Neural cell (in vitro differentiated cells): ENCODE measurements at regions not wholly inside any gene's neighbourhood (a gene's known extent, or its start where the extent isn't known, plus 50 kb on each side); places are given as distances from the start of the nearest gene placed in this dataset.

Experiments used
- H2AFZ ChIP-seq: fragments of 200-600, 300-800 bp; sonication (generic), shearing (Covaris generic); 2 replicates; pipeline ENCODE4 v1.6.0; 2014; ENCODE audit warnings: low read depth, mild to moderate bottlenecking, antibody characterized with exemption, low read length, moderate library complexity
- H3F3A ChIP-seq: fragments of 200-600 bp; shearing (Covaris generic); 2 replicates; pipeline ENCODE4 v1.6.1; 2016; ENCODE audit warnings: mild to moderate bottlenecking, moderate library complexity, mixed read lengths, antibody characterized with exemption, low read length; ENCODE audit not compliant: insufficient read depth, poor library complexity, severe bottlenecking
- H3K27ac ChIP-seq: fragments of 200-600, 300-800 bp; sonication (generic), shearing (Covaris generic); 2 replicates; pipeline ENCODE4 v1.5.1; 2014; ENCODE audit warnings: mild to moderate bottlenecking, low read length, moderate library complexity
- H3K27me3 ChIP-seq: fragments of 300-800, 200-600 bp; sonication (generic), shearing (Covaris generic); 2 replicates; pipeline ENCODE4 v1.6.0; 2014; ENCODE audit warnings: mild to moderate bottlenecking, low read depth, low read length, moderate library complexity; ENCODE audit not compliant: insufficient read depth
- H3K36me3 ChIP-seq: fragments of 300-800, 200-600 bp; sonication (generic), shearing (Covaris generic); 2 replicates; pipeline ENCODE4 v1.5.1; 2014; ENCODE audit warnings: mild to moderate bottlenecking, antibody characterized with exemption, low read length, moderate library complexity; ENCODE audit not compliant: insufficient read depth
- H3K4me2 ChIP-seq: fragments of 300-800, 200-600 bp; sonication (generic), shearing (Covaris generic); 2 replicates; pipeline ENCODE4 v1.6.0; 2014; ENCODE audit warnings: mild to moderate bottlenecking, low read length
- H3K4me3 ChIP-seq: fragments of 300-800, 200-600 bp; sonication (generic), shearing (Covaris generic); 2 replicates; pipeline ENCODE4 v1.5.1; 2014; ENCODE audit warnings: mild to moderate bottlenecking, low read length, moderate library complexity
- H3K79me2 ChIP-seq: fragments of 200-600 bp; shearing (Covaris generic); replicated peaks from 2 replicates; pipeline ENCODE4 v1.6.0; 2014; ENCODE audit warnings: mild to moderate bottlenecking, low read length, moderate library complexity; ENCODE audit not compliant: insufficient read depth
- H3K9ac ChIP-seq: fragments of 300-800, 200-600 bp; sonication (generic), shearing (Covaris generic); 2 replicates; pipeline ENCODE4 v1.6.1; 2016; ENCODE audit warnings: mild to moderate bottlenecking, low read length, mixed read lengths
- H3K9me2 ChIP-seq: fragments of 200-600 bp; shearing (Covaris generic); 2 replicates; pipeline ENCODE4 v1.6.1; 2016; ENCODE audit warnings: mild to moderate bottlenecking, low read length, mixed read lengths; ENCODE audit not compliant: insufficient read depth
- H3K9me3 ChIP-seq: fragments of 200-600, 300-800 bp; sonication (generic), shearing (Covaris generic); 2 replicates; pipeline ENCODE4 v1.6.1; 2016; ENCODE audit warnings: mild to moderate bottlenecking, mixed run types, low read length, moderate library complexity, mixed read lengths
- H4K20me1 ChIP-seq: fragments of 200-600 bp; shearing (Covaris generic); 2 replicates; pipeline ENCODE4 v1.6.1; 2016; ENCODE audit warnings: mild to moderate bottlenecking, mixed run types; ENCODE audit not compliant: insufficient read depth
- EP300 ChIP-seq: fragments of 450-650 bp; conservative IDR thresholded peaks from 2 replicates; pipeline ENCODE4 v1.6.1; 2014; ENCODE audit warnings: antibody characterized with exemption, mild to moderate bottlenecking, moderate library complexity; ENCODE audit not compliant: poor library complexity, severe bottlenecking
- EZH2 ChIP-seq: fragments of 200-600, 300-800 bp; shearing (Covaris generic), sonication (generic); IDR thresholded peaks from 2 replicates; pipeline ENCODE4 v1.6.1; 2014; ENCODE audit warnings: antibody characterized with exemption, low read length, borderline replicate concordance, mild to moderate bottlenecking; ENCODE audit not compliant: insufficient read depth, poor library complexity, severe bottlenecking
- MXI1 ChIP-seq: fragments of 450-650 bp; conservative IDR thresholded peaks from 2 replicates; pipeline ENCODE4 v1.6.1; 2014; ENCODE audit warnings: antibody characterized with exemption, mild to moderate bottlenecking; ENCODE audit not compliant: poor library complexity, severe bottlenecking
- POLR2AphosphoS5 ChIP-seq: IDR thresholded peaks from 2 replicates; pipeline ENCODE4 v1.6.1; 2012
- RAD21 ChIP-seq: fragments of 450-650 bp; conservative IDR thresholded peaks from 2 replicates; pipeline ENCODE4 v1.6.1; 2014; ENCODE audit warnings: antibody characterized with exemption, mild to moderate bottlenecking, moderate library complexity
- SMC3 ChIP-seq: fragments of 450-650 bp; conservative IDR thresholded peaks from 2 replicates; pipeline ENCODE4 v1.6.1; 2014; ENCODE audit warnings: antibody characterized with exemption, mild to moderate bottlenecking, moderate library complexity; ENCODE audit not compliant: poor library complexity
- TAF1 ChIP-seq: IDR thresholded peaks from 2 replicates; pipeline ENCODE4 v1.6.1; 2012; ENCODE audit warnings: low read depth
- TF ChIP-seq, protein P1 (sequence below): fragments of 450-650 bp; IDR thresholded peaks from 2 replicates; pipeline ENCODE4 v1.5.1; 2014; ENCODE audit warnings: antibody characterized with exemption, mild to moderate bottlenecking, moderate library complexity; ENCODE audit not compliant: poor library complexity, severe bottlenecking
- TF ChIP-seq, protein P2 (sequence below): IDR thresholded peaks from 2 replicates; pipeline ENCODE4 v1.6.1; 2012; ENCODE audit warnings: borderline replicate concordance

DNA sequence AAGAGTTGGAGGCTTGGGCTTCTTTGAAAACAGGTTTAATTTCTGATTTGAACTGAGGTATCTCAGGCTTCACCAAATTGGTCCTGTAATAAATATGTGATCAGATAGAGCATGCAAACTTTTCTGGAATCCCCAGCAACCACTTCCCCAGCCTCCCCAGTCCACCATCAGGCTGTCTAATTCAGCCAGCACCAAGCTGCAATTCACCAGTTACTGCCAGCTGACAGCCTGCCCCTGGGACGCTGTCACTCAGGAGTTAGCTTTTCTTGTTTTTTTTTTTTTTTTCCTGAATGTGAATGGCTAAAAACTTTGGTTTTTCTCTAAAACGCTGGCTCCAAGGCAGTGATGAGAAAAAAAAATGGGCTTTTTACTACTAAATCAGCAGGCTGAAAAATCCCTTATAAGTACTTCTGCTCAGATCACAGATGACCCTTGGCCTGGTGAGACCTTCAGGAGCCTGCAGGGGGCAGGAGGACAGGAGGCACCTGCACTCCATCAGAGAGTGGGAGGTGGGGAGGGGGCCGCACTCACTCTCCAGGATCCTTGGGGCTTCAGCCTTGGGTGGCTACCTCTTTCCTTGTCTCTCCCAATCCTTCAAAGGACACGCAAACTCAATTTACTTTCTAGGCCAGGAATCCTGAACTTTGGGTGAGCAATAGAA, 349.4 kb downstream of the GATA3 start:
- H3K9me3 ChIP-seq: no peaks in the 10 kb centered on the region
- no peak overlapping the region for H2AFZ ChIP-seq
- H4K20me1 ChIP-seq: no peaks in the 10 kb centered on the region
- H3F3A ChIP-seq: no peaks in the 10 kb centered on the region
- no peak overlapping the region for H3K4me3 ChIP-seq
- no peaks in the 10 kb centered on the region for H3K36me3 ChIP-seq
- H3K27ac ChIP-seq: no peak overlapping the region
- H3K79me2 ChIP-seq: no peaks in the 10 kb centered on the region
- TF ChIP-seq EZH2: no peak
- no peak for TF ChIP-seq EP300
- TF ChIP-seq POLR2AphosphoS5: no peak
- TF ChIP-seq SMC3: no peak
- no peak for TF ChIP-seq MXI1
- no peak for TF ChIP-seq TAF1
- TF ChIP-seq, protein P1, sequence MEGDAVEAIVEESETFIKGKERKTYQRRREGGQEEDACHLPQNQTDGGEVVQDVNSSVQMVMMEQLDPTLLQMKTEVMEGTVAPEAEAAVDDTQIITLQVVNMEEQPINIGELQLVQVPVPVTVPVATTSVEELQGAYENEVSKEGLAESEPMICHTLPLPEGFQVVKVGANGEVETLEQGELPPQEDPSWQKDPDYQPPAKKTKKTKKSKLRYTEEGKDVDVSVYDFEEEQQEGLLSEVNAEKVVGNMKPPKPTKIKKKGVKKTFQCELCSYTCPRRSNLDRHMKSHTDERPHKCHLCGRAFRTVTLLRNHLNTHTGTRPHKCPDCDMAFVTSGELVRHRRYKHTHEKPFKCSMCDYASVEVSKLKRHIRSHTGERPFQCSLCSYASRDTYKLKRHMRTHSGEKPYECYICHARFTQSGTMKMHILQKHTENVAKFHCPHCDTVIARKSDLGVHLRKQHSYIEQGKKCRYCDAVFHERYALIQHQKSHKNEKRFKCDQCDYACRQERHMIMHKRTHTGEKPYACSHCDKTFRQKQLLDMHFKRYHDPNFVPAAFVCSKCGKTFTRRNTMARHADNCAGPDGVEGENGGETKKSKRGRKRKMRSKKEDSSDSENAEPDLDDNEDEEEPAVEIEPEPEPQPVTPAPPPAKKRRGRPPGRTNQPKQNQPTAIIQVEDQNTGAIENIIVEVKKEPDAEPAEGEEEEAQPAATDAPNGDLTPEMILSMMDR: no peak
- TF ChIP-seq, protein P2, sequence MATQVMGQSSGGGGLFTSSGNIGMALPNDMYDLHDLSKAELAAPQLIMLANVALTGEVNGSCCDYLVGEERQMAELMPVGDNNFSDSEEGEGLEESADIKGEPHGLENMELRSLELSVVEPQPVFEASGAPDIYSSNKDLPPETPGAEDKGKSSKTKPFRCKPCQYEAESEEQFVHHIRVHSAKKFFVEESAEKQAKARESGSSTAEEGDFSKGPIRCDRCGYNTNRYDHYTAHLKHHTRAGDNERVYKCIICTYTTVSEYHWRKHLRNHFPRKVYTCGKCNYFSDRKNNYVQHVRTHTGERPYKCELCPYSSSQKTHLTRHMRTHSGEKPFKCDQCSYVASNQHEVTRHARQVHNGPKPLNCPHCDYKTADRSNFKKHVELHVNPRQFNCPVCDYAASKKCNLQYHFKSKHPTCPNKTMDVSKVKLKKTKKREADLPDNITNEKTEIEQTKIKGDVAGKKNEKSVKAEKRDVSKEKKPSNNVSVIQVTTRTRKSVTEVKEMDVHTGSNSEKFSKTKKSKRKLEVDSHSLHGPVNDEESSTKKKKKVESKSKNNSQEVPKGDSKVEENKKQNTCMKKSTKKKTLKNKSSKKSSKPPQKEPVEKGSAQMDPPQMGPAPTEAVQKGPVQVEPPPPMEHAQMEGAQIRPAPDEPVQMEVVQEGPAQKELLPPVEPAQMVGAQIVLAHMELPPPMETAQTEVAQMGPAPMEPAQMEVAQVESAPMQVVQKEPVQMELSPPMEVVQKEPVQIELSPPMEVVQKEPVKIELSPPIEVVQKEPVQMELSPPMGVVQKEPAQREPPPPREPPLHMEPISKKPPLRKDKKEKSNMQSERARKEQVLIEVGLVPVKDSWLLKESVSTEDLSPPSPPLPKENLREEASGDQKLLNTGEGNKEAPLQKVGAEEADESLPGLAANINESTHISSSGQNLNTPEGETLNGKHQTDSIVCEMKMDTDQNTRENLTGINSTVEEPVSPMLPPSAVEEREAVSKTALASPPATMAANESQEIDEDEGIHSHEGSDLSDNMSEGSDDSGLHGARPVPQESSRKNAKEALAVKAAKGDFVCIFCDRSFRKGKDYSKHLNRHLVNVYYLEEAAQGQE: no peak
- TF ChIP-seq RAD21: no peak
- no peaks in the 10 kb centered on the region for H3K27me3 ChIP-seq
- H3K4me2 ChIP-seq: no peak overlapping the region
- no peak overlapping the region for H3K9ac ChIP-seq
- H3K9me2 ChIP-seq: no peaks in the 10 kb centered on the region

DNA sequence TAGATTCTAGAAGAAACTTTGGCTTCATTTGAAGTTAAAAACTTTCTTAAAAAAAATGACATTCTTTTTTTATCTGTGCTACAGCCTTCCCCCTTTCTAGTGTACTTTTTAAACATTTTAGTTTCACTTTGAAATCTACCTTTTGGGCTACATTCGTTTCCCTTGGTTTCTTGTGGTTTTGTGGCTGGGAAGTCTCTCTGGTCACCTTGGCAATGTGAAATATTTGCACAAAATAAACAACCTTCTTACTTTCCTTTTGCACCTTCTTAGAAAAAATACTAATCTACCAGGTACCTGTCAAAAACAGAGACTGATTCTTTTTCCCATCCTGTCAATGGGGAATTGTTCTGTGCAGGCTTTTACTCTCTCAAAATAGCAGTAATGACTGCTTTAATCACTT, 350.2 kb downstream of the GATA3 start:
- Histone ChIP-seq H3F3A (no peaks in the 10 kb centered on the region), H3K27me3 (no peaks in the 10 kb centered on the region), H3K4me3 (no peak overlapping the region), H3K9me2 (no peaks in the 10 kb centered on the region), H2AFZ (no peak overlapping the region), H3K4me2 (no peak overlapping the region), H3K79me2 (no peaks in the 10 kb centered on the region), H3K36me3 (no peaks in the 10 kb centered on the region), H3K9me3 (no peaks in the 10 kb centered on the region), H3K9ac (no peak overlapping the region), H3K27ac (no peak overlapping the region), H4K20me1 (no peaks in the 10 kb centered on the region)
- TF ChIP-seq, protein P2: no peak
- no peak for TF ChIP-seq RAD21
- no peak for TF ChIP-seq SMC3
- no peak for TF ChIP-seq TAF1
- no peak for TF ChIP-seq MXI1
- no peak for TF ChIP-seq EP300
- TF ChIP-seq, protein P1: no peak
- no peak for TF ChIP-seq EZH2
- no peak for TF ChIP-seq POLR2AphosphoS5
